Omental fat pad (tissue), 3 donors: ENCODE measurements at regions not wholly inside any gene's neighbourhood (a gene's known extent, or its start where the extent isn't known, plus 50 kb on each side); places are given as distances from the start of the nearest gene placed in this dataset.

Experiments
- ATAC-seq: fragments of 150-250 bp; one replicate; pipeline ENCODE4 v1.9.1; 2016; ENCODE audit warnings: mild to moderate bottlenecking, moderate library complexity; ENCODE audit not compliant: low FRiP score
- DNase-seq: peaks from one replicate; pipeline ENCODE4 v3.0.0-alpha.2; 2019; ENCODE audit warnings: low spot score
- CTCF ChIP-seq, 3 donors: fragments of 450-650 bp; IDR thresholded peaks; one replicate each; pipeline ENCODE4 v1.5.1; 2016 to 2017; ENCODE audit warnings: antibody characterized with exemption in 3 of 3, mild to moderate bottlenecking in 3 of 3, moderate library complexity in 2 of 3

GRCh38 chr14:30291216-30291615 lies 267.7 kb upstream of the G2E3 start:
- TF ChIP-seq CTCF (IDR thresholded peaks at IDR 0.05), result no peak
- ATAC-seq (peak; percentile 59), DNase-seq (no peak)

GRCh38 chr14:30292541-30292940 lies 266.4 kb upstream of the G2E3 start:
- ATAC-seq, result no peak
- TF ChIP-seq CTCF (IDR thresholded peaks at IDR 0.05), result no peak
- DNase-seq, result no peak

- no peak for ATAC-seq
- no peak for DNase-seq
Measured at GRCh38 chr14:30295980-30296379, 263.0 kb upstream of the G2E3 start.

GRCh38 chr14:30296931-30297405 lies 262.0 kb upstream of the G2E3 start:
- no peak for DNase-seq
- no peak for TF ChIP-seq CTCF (IDR thresholded peaks at IDR 0.05)
- no peak for ATAC-seq

More at GRCh38 chr14:30295980-30296379, 263.0 kb upstream of the G2E3 start:
- TF ChIP-seq CTCF (IDR thresholded peaks at IDR 0.05), result no peak

- no peak for DNase-seq
- TF ChIP-seq CTCF (IDR thresholded peaks at IDR 0.05), result no peak
- no peak for ATAC-seq
Measured at GRCh38 chr14:30297876-30298795, 260.8 kb upstream of the G2E3 start.

- no peak for DNase-seq
Measured at GRCh38 chr14:30299915-30300314, 259.0 kb upstream of the G2E3 start.

More at GRCh38 chr14:30299915-30300314, 259.0 kb upstream of the G2E3 start:
- no peak for ATAC-seq
- no peak for TF ChIP-seq CTCF (IDR thresholded peaks at IDR 0.05)
